NCI-H2081 treated with DMSO at 0.1 percent for 48 hours (cell line): ENCODE measurements at regions not wholly inside any gene's neighbourhood (a gene's known extent, or its start where the extent isn't known, plus 50 kb on each side); places are given as distances from the start of the nearest gene placed in this dataset.

Experiments used
- DNase-seq: peaks from one replicate; lab custom pipeline; 2025; lab: John Stamatoyannopoulos, UW

DNA sequence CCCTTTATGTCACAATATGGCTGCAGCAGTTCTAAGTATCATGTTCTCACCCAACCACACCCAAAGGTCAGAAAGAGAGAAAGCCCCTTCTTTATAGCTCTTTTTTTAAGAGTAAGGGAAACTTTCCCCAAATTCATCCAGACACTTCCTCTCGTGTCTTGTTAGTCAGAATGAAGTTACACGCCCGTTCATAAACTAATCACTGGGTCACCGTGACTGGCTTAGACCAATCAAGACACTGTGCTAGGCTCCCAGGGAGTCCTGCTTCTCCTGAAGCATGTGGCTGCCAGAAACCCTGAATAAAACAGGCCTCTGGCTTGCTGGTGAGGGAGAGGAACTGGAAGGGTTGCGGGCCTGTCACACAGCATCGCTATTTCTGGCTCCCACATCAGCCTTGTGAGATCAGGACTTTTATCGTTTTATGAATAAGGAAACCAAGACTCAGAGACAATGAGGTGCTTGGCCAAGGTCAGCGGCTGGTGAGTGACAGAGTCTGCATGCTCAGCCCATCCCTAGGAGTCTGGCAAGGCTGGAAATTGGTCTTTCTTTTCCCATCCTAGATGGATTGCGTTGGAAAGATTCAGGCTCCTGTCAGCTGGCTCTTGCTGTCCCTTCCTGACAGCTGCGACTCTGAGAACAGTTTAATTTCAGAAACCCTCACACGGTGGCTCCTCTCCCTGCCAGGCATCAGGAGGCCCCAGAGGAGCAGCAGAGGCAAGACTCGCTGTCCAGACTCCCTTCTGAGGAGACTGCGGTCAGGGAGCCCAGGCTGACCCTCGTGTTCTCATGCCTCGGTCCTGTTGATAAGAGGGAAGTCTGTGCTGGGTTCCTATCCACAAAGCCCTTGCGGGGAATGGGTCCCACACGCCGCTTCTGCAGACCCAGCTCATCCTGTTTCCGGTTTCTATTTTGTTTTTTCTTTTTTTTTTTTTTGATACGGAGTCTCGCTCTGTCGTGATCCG lies 104.5 kb upstream of the TAF1B start:
- no peak for DNase-seq

DNA sequence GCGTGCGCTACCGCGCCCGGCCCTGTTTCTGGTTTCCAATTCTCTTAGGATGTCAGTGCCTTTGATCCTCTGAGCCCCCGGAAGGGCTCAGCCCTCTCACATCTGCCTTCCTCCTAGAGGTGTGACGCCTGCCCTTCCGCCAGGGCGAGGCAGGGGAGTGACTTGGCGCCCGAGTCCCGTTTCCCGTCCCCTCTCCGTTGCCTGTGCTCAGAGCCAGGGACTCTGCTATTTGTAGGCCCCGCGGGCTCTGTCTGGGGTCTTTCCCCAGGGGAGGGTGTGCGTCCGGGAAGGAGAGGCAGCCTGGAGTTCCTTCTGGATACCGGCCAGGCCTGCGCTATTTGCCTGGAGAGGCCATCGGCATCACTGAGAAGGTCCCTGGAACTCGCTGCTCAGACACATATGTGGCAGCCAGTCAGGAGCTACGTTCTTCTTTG lies 103.7 kb upstream of the TAF1B start:
- no peak for DNase-seq

DNA sequence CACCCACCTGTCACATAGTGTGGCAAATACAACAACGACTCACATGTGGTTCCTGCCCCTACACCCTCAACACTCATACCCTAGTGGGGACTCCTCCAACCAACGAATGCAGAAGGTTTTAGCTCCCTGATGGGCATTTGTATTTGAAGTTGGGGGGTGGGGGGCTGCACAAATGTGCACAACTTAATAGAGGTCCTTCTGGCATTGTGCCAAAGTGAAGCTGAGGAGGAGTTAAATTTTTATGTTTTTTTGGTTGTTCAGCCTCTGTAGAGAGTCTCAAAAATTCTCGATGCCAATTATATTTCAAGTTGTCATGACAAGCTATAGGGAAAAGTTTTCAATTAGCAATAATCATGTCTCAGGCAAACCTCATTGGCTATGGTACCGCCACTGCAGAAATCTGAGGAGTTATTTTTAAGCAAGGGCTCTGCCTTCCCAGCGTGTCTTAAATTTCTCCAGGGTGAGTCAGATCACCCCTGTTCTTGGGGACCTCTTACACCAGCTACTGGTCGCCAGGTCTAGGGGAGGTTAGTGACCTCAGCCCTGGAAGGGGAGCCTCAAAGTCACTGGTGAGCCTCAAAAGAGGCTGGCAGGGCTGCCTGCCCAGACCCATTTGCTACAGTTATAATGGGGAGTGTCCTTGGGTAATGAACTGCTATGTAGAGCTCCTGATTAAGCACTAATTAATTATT lies 102.7 kb upstream of the TAF1B start:
- no peak for DNase-seq

DNA sequence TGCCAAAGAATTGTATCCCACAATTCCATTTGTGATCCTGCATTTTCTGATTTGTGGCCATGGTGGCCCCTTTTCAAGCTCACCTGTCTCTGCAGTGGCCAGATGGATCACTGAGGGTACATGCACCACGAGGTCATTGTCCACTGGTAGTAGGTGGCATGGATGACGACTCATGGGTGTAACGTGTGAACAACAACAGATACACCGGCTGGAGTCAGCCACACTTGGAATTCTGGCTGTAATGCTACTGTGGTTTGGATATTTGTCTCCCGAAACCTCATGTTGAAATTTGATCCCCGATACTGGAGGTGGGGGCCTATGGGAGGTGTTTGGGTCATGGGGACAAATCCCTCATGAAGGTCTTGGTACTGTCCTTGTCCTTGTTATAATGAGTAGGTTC lies 102.2 kb upstream of the TAF1B start:
- DNase-seq = no peak

DNA sequence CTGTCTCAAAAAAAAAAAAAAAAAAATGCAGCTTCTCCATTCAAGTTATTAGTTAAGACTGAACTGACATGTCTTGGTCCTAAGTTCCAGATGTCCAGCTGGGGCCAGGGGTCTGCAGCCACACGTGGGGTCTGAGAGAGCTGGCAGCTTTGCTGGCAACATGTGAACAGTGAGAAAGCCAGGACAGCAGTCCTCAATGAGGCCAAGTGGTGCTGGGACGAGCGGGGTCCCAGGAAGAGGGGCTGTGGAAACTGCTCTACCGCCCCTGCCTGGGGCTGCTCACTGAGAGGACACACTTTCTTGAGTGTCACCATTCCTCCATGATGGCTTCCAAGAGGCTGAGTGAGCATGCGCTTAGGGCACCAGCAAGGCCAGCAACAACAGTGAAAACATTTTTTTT lies 100.7 kb upstream of the TAF1B start:
- DNase-seq = no peak

DNA sequence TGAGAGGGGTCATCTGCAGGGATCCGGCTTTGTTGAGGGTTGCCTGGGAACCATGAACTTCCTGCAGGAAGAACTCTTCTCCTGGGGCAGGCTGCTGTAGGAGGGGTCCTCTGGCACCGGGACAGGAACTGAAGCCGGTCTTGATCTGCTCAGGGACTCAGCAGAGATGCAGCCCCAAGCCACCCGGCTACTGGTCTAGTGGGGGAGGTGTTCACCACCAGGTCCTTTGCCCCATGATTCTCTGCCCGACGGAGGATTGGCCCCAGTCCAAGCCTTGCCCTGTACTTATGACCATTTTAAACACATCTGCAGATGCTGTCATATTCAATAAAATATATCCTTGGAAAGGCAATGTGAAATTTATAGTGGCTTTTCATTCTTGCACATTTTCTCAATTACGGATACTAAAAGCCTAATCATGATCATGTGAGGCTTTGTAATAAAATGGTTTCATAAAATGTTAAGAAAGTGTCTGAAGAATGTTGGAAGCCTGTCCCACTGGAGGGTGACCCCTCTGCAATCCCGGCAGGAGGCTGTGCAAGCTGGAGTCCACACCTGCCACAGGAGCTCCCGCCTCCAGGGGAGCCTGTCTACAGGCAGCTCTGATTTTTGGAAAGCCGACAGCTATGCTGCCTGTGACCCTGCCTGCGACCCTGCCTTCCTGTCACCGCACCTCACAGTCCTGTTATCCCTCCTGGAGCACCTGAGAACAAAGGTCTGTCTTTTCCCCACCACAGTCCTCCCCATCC lies 98.8 kb upstream of the TAF1B start:
- DNase-seq = no peak

DNA sequence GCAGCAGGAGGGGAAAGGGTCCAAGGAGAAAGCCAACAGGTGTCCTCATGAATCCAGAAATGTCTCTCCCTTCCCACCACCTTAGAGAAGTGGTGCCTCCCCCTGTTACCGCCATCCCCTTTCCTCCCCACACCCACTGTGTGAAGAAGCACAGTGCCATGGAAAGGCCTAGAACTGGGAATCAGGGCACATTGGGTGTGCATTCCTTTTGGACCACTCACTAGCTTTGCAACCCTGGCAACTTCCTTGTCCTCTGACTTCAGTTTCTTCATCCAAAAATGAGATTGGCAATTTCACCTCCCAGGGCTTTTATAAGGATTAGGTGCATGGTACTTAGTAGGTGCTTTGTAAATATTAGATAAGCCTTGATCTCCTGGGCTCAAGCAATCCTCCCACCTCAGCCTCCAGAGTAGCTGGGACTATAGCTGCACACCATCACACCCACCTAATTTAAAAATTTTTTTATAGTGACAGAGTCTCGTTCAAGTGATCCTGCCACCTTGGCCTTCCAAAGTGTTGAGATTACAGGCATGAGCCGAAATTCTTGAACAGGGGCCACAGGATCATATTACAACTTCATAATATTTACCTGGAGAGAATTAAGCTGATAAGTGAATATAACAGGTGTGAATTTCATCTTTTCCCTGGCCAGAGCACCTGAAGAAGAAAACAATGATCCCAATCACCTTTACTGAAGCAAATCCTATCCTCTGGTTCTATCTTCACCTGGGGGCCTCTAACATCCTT lies 97.9 kb upstream of the TAF1B start:
- DNase-seq = no peak

DNA sequence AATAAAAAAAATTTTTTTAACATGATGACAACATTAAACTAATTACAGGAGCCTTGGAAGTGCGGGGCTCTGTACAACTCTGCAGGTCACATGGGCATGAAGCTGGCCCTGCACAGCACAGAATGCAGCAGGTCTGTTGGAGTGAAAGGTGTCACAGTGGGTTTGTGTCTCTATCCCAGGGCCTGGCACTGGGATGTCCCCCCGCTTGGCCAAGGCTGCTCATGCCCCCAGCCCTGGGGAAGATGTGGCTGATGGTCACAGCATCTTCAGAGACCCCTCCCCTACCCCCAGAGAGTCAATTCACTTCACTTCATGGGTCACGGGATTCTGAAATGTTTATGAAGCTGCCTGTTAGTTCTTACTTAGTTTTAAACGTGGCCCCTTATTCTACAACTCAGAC lies 95.9 kb upstream of the TAF1B start:
- DNase-seq = no peak

DNA sequence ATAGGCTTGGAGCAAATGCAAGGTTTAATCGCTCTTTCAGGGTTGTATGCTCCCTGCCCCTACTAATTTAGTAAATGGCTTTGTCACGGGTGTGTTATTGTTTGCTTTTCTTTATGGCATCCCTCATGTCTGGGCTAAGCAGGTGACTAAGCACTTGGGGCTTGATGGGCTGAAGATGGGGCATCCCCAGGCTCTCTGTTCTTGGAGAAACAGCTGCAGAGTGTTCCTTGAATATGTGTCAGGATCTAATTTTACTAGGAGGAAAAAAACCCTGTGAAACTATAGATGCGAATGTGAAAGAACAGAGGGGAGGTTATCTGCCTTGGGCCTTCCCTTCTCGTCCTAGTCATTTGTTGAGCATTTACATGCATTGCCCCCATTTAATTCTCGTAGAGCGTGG lies 94.7 kb upstream of the TAF1B start:
- DNase-seq = no peak

DNA sequence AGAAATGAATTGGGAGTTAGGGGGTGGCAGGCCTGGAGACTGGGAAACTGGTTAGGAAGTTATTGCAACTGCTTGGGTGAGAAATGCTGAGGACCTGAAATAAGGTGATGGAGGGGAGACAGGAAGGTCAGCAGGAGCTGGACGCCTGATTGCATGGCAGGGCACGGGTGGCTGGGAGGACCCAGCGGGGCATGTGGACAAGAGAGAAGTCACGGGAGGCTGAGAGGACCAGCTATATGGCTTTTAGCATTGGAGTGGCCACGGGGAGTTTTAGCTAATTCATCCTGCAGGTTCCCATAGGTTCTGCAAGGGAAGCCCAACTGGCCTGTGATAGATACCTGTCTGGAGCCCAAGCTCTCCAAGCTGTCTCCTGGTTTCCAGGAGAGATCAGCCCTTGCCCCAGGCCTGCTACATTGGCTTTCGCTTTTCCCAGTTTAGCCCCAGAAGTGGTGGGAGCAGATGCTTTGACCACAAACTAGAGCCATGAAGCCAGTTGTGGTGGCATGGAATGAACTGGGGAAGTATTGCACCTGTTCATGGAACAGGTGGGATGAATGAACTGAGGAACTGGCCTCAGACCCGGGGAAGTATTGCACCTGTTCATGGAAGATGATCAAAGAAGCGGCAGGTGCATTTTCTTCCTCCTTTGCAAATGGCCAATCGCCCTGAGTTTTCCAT lies 93.6 kb upstream of the TAF1B start:
- no peak for DNase-seq

DNA sequence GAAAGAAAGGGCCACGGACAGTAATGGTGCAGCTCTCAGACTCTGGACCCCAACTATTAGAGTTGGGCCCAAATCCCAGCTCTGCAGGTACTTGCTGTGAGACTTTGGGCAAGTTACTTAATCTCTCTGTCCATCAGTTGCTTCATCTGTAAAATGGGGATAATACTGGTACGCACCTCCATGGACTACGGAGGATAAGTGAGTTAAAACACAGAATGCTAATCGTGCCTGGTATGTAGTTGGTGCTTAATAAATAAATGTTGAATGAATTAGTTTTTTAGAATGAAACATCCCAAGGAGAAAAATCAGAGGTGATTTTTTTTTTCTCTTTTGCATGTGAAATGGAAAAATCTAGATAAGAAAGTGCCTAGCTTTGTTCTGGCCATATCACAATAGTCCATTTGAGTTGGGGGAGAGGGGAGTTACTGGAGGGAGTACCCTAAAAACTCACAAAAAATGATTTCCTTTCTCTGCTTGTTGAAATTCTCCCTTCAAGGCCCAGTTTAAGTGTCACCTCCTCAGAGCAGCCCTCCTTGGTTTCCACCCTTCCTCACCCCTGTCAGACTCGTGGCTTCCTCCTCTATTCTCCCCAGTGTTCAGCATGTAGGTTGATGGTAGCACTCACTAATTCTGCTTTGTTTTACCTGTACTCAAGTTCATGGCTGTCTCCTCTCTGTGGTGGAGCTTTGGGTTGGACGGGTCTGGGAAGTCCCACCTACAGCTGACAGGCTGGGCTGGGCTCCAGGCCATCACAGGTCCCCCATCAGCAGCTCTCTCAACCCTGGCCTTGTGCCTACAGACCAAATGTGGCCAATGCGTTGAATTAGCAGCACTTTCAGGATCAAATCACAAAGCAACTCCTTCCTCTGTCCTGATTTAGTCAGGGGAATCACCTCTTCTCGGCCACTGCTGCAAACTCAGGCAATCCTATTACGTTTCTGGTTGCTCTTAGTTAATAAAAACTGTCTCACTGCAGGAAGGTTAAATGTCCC lies 92.8 kb upstream of the TAF1B start:
- DNase-seq = no peak

DNA sequence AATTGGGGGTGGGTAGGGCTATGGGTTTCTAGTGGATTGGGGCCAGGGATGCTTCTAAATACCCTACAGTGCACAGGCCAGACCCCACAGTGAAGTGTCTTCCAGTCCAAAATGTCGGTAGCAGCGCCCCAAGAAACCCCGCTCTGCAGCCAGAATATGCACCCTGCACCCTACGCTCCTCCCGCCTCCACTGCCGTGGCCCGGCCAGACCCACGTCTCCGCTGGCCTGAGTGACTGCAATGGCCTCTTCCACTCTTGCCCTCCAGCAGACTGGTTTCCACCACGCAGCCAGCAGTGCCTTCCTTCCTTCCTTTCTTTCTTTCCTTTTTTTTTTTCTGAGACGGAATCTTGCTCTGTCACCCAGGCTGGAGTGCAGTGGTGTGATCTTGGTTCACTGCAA lies 91.4 kb upstream of the TAF1B start:
- DNase-seq = no peak

DNA sequence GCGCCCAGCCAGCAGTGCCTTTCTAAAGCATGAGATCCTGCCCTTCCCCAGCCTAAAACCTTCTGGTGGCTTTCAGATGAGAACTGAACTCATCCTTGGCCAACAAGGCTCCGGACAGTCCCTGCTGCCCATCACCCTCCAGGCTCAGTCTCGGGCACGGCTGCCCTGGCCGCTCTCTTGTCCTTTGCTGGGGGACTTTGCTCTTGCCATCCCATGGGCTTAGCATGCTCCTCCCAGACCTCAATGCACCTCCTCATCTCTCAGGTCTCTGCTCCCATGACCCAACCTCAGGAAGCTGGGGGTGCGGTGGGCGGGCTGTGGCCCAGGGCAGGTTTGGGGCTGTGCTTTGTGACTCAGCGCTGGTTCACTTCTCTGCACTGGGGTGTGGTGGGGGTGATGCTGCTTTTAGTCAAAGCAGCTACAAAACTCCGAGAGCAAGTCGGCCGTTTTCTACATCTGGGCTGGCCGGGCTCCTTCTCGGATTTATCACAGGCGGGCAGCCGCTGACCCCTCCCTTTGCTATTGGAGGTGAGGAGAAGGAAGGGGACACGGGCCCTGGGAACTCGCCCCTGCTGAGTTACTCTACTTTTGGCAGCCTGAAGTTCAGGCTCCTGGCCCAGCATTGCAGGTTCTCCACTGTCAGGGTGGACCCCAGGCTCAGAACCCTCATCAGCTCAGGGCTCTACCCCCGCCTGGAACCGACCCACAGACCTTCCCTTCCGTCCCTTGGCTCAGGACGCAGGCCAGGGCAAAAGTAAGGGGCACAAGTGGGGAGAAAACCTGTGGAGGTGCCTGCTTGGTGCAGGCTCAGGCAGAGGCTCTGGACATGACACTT lies 90.6 kb upstream of the TAF1B start:
- no peak for DNase-seq

DNA sequence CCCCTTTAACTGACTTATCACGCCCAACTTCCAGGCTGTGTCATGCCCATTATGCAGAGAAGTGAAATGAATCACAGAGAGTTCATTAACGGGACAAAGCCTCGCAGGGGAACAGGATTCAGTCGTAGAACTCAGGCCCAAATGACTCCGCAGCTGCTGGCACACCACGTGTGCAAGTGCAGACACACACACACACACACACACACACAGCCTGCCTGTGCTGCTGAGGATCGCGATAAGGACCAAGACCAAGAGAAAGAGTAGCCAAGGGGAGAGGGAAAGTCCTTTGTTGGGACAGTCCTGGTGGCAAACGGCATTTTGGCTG lies 90.0 kb upstream of the TAF1B start:
- DNase-seq = no peak

DNA sequence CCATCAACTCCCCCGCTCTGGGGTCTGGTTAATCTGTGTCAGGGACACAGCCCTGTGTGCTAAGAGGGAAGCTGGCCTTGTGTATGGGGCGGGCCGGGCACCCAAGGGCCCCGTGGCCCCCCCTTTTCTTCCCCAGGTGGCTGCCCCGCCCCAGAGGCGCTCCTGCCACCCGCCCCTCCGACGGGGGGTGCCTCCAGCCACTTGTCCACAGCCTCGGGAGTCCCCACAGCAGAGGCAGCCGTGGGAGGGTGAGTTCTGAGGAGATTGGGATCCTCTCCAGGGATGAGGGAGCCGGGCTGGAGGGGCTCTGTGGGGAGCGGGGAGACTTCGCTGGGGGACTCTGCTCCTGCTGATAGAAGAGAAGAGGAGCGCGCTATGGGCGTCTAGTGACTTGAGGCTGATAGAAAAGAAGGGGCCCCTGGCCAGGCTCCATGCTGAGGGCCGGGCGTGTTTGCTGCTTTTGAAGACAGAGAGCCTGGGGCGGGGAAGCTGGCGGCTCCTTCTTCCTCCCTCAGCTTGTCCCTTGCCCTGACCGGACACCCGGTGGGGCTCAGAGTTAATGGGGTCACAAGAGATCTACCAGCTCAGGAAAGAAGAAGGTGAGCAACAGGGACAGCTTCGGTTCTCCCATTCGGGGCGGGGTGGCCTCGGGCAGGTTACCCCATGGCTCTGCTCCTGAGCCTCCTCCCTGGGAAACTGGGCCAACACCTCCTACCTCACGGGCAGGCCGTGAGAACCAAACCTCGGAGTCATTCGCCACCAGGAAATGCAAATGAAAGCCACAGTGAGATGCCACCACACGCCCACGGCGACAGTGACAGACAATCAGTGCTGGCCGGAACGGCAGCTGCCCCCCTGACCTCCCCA lies 89.4 kb upstream of the TAF1B start:
- no peak for DNase-seq

DNA sequence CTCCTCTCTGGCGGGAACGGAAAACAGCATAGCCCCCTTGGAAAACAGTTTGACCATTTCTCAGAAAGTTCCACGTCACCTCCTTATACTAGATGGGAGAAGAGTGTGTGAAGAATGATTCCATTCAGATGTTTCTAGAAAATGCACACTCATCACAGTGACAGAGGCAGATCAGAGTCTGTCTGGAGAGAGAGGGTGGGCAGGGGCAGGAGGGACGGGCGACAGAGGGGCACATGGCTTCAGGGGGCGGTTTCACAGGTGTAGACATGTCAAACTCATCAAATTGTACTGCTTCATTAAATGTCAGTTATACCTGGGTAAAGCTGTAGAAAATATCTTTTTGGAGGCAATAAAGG lies 88.8 kb upstream of the TAF1B start:
- DNase-seq = no peak

DNA sequence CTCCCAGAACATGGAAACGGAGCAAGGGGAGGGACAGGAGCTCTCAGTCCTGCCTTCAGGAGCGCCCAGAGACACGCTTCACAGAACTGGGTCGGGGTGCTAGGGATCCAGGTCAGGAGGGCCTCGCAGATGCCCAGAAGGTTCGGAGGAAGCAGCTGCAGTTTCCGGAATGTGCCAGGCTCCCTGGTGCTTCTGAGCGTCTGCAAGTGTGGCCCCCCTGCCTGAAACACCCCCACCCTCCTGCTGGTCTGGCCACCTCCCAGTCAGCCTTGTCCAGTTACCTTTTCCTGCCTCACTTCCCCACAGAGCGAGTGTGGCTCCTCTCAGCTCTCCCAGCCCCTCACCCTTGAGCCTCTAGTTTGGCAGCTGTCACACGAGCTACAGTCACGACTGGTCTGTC lies 88.3 kb upstream of the TAF1B start:
- no peak for DNase-seq

DNA sequence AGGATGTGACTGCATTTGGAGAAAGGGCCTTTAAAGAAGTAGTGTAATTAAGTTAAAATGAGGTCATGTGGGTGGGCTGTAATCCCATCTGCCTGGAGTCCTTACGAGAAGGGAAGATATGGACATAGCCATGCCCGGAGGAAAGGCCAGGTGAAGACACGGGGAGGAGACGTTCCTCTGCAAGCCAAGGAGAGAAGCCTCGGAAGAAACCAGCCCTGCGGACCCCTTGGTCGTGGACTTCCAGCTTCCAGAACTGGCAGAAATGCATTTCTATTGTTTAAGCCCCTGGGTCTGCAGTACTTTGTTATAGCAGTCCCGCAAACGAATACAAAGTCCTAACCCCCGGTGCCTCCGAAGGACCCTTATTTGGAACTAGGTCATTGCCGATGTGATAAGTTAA lies 87.6 kb upstream of the TAF1B start:
- DNase-seq = no peak
